Liver (tissue), 3 donors: ENCODE measurements at regions not wholly inside any gene's neighbourhood (a gene's known extent, or its start where the extent isn't known, plus 50 kb on each side); places are given as distances from the start of the nearest gene placed in this dataset.

ENCODE experiments used
- EGR1 ChIP-seq, 2 donors: IDR thresholded peaks; 2 replicates each; pipeline ENCODE4 v1.6.1; 2016 to 2018; ENCODE audit warnings: antibody characterized with exemption in 2 of 2, low read depth in 2 of 2
- FOXA1 ChIP-seq: IDR thresholded peaks from 2 replicates; pipeline ENCODE4 v1.6.1; 2016; ENCODE audit warnings: antibody characterized with exemption
- GABPA ChIP-seq, 2 donors: IDR thresholded peaks in 1 of 2; conservative IDR thresholded peaks in 1 of 2; 2 replicates each; pipeline ENCODE4 v1.6.1; 2016; ENCODE audit warnings: antibody characterized with exemption in 2 of 2, mild to moderate bottlenecking in 1 of 2, moderate library complexity in 1 of 2
- JUND ChIP-seq, 2 donors: IDR thresholded peaks; 2 replicates each; pipeline ENCODE4 v1.6.1; 2016; ENCODE audit warnings: antibody characterized with exemption in 2 of 2
- NR2F2 ChIP-seq: IDR thresholded peaks from 2 replicates; pipeline ENCODE4 v1.6.1; 2016; ENCODE audit warnings: antibody characterized with exemption
- RAD21 ChIP-seq, 2 donors: IDR thresholded peaks; 2 replicates each; pipeline ENCODE4 v1.6.1; 2016; ENCODE audit warnings: antibody characterized with exemption in 2 of 2, mild to moderate bottlenecking in 2 of 2
- SP1 ChIP-seq: IDR thresholded peaks from 2 replicates; pipeline ENCODE4 v1.6.1; 2018; ENCODE audit warnings: antibody characterized with exemption, mild to moderate bottlenecking
- TAF1 ChIP-seq: conservative IDR thresholded peaks from 2 replicates; pipeline ENCODE4 v1.6.1; 2016; ENCODE audit warnings: antibody characterized with exemption, mild to moderate bottlenecking
- YY1 ChIP-seq: IDR thresholded peaks from 2 replicates; pipeline ENCODE4 v1.6.1; 2016; ENCODE audit warnings: antibody characterized with exemption, mild to moderate bottlenecking
- TF ChIP-seq, protein P1 (sequence below): fragments of 150-350 bp; IDR thresholded peaks from 2 replicates; pipeline ENCODE4 v1.5.1; 2017; ENCODE audit warnings: improper control_type of control experiment, low read depth, low read length; ENCODE audit not compliant: missing input control
- TF ChIP-seq, protein P2 (sequence below): IDR thresholded peaks from 2 replicates; pipeline ENCODE4 v1.6.1; 2016; ENCODE audit warnings: antibody characterized with exemption, mild to moderate bottlenecking
- TF ChIP-seq, protein P3 (sequence below): IDR thresholded peaks from 2 replicates; pipeline ENCODE4 v1.6.1; 2016; ENCODE audit warnings: antibody characterized with exemption
- TF ChIP-seq, protein P4 (sequence below): IDR thresholded peaks from 2 replicates; pipeline ENCODE4 v1.6.1; 2016; ENCODE audit warnings: antibody characterized with exemption
- TF ChIP-seq, protein P5 (sequence below): IDR thresholded peaks from 2 replicates; pipeline ENCODE4 v1.6.1; 2016; ENCODE audit warnings: antibody characterized with exemption
- donor health status: healthy.
- donor health status: healthy.

DNA sequence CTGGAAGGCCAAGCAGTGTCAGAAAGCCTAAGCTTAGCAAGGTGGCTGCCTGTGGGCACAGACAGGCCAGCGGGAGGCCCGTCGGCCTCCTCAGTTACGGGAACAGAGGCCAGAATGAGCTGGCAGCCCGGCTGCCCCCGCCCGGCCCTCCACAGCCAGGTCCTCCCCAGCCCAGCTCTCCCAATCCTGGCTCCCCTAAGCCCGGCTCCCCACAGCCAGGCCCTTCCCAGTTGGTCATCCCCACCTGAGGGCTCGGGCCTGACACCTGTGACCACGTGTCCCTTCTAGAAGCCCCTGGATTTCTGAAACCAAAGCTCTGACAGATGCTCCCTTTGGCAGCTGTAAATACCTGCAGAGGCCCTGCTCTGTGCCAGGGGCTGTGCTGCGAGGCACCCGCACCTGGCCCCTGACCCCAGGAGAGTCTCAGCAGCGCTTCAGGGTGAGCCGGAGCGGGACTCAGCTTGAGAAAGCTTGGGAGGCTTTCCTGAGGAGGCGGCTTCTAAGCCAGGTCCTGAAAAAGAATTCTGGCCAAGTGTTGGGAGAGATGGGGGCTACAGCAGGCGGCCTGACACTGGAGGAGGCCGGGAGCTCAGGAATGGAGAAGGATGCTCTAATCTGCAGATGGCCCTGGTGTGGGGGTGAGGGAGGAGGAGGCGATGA is 80.4 kb upstream of the OLFM1 start:
- TF ChIP-seq, protein P1, sequence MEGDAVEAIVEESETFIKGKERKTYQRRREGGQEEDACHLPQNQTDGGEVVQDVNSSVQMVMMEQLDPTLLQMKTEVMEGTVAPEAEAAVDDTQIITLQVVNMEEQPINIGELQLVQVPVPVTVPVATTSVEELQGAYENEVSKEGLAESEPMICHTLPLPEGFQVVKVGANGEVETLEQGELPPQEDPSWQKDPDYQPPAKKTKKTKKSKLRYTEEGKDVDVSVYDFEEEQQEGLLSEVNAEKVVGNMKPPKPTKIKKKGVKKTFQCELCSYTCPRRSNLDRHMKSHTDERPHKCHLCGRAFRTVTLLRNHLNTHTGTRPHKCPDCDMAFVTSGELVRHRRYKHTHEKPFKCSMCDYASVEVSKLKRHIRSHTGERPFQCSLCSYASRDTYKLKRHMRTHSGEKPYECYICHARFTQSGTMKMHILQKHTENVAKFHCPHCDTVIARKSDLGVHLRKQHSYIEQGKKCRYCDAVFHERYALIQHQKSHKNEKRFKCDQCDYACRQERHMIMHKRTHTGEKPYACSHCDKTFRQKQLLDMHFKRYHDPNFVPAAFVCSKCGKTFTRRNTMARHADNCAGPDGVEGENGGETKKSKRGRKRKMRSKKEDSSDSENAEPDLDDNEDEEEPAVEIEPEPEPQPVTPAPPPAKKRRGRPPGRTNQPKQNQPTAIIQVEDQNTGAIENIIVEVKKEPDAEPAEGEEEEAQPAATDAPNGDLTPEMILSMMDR: no peak
- TF ChIP-seq, protein P2, sequence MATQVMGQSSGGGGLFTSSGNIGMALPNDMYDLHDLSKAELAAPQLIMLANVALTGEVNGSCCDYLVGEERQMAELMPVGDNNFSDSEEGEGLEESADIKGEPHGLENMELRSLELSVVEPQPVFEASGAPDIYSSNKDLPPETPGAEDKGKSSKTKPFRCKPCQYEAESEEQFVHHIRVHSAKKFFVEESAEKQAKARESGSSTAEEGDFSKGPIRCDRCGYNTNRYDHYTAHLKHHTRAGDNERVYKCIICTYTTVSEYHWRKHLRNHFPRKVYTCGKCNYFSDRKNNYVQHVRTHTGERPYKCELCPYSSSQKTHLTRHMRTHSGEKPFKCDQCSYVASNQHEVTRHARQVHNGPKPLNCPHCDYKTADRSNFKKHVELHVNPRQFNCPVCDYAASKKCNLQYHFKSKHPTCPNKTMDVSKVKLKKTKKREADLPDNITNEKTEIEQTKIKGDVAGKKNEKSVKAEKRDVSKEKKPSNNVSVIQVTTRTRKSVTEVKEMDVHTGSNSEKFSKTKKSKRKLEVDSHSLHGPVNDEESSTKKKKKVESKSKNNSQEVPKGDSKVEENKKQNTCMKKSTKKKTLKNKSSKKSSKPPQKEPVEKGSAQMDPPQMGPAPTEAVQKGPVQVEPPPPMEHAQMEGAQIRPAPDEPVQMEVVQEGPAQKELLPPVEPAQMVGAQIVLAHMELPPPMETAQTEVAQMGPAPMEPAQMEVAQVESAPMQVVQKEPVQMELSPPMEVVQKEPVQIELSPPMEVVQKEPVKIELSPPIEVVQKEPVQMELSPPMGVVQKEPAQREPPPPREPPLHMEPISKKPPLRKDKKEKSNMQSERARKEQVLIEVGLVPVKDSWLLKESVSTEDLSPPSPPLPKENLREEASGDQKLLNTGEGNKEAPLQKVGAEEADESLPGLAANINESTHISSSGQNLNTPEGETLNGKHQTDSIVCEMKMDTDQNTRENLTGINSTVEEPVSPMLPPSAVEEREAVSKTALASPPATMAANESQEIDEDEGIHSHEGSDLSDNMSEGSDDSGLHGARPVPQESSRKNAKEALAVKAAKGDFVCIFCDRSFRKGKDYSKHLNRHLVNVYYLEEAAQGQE: no peak
- no peak for TF ChIP-seq YY1
- TF ChIP-seq, protein P3, sequence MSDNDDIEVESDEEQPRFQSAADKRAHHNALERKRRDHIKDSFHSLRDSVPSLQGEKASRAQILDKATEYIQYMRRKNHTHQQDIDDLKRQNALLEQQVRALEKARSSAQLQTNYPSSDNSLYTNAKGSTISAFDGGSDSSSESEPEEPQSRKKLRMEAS: no peak
- no peak for TF ChIP-seq EGR1 (IDR thresholded peaks at IDR 0.05; ENCODE audit: low read depth in 2 of 2)
- TF ChIP-seq GABPA (IDR thresholded peaks at IDR 0.05 in 1 of 2, conservative IDR thresholded peaks at IDR 0.05 in 1 of 2): no peak
- no peak for TF ChIP-seq TAF1
- TF ChIP-seq, protein P4, sequence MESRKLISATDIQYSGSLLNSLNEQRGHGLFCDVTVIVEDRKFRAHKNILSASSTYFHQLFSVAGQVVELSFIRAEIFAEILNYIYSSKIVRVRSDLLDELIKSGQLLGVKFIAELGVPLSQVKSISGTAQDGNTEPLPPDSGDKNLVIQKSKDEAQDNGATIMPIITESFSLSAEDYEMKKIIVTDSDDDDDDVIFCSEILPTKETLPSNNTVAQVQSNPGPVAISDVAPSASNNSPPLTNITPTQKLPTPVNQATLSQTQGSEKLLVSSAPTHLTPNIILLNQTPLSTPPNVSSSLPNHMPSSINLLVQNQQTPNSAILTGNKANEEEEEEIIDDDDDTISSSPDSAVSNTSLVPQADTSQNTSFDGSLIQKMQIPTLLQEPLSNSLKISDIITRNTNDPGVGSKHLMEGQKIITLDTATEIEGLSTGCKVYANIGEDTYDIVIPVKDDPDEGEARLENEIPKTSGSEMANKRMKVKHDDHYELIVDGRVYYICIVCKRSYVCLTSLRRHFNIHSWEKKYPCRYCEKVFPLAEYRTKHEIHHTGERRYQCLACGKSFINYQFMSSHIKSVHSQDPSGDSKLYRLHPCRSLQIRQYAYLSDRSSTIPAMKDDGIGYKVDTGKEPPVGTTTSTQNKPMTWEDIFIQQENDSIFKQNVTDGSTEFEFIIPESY: no peak
- TF ChIP-seq SP1: no peak
- TF ChIP-seq RAD21 (IDR thresholded peaks at IDR 0.05): no peak
- TF ChIP-seq, protein P5, sequence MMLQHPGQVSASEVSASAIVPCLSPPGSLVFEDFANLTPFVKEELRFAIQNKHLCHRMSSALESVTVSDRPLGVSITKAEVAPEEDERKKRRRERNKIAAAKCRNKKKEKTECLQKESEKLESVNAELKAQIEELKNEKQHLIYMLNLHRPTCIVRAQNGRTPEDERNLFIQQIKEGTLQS: no peak
- TF ChIP-seq JUND (IDR thresholded peaks at IDR 0.05): no peak
- no peak for TF ChIP-seq NR2F2
- TF ChIP-seq FOXA1: no peak
